ENCODE measurements at regions not wholly inside any gene's neighbourhood (a gene's known extent, or its start where the extent isn't known, plus 50 kb on each side); places are given as distances from the start of the nearest gene placed in this dataset.

- Histone ChIP-seq H3K9me3 (ENCODE audit: insufficient read depth, low read depth, low read length) (no peaks in the 10 kb centered on the region), H3K79me2 (ENCODE audit: insufficient read depth, low read length) (no peaks in the 10 kb centered on the region), H4K20me1 (ENCODE audit: insufficient read depth, low read length) (no peaks in the 10 kb centered on the region), H3K27ac (ENCODE audit: low read depth, low read length) (no peak overlapping the region), H3K9ac (ENCODE audit: low read length) (no peak overlapping the region), H3K4me1 (ENCODE audit: insufficient read depth, low read length) (no peaks in the 10 kb centered on the region), H3K4me3 (ENCODE audit: insufficient read depth, low read depth, low read length) (no peak overlapping the region), H3K4me2 (ENCODE audit: low read length) (no peak overlapping the region), H3K36me3 (ENCODE audit: insufficient read depth, low read length) (no peaks in the 10 kb centered on the region), H3K27me3 (ENCODE audit: insufficient read depth, low read length) (no peaks in the 10 kb centered on the region), H2AFZ (ENCODE audit: low read depth, low read length) (no peak overlapping the region)
- H3K4me1 Mint-ChIP-seq (ENCODE audit: low read depth, unreplicated experiment): no peaks in the 10 kb centered on the region
- no peak overlapping the region for H3K4me3 Mint-ChIP-seq (ENCODE audit: unreplicated experiment)
- DNase-seq (ENCODE audit: low read depth) (no peak), FAIRE-seq (no peak)
- H3K36me3 Mint-ChIP-seq (ENCODE audit: low read depth, unreplicated experiment): no peaks in the 10 kb centered on the region
- peaks cover 8% of the 10 kb centered on the region for H3K9me3 Mint-ChIP-seq (ENCODE audit: unreplicated experiment)
- TF ChIP-seq, protein P1, sequence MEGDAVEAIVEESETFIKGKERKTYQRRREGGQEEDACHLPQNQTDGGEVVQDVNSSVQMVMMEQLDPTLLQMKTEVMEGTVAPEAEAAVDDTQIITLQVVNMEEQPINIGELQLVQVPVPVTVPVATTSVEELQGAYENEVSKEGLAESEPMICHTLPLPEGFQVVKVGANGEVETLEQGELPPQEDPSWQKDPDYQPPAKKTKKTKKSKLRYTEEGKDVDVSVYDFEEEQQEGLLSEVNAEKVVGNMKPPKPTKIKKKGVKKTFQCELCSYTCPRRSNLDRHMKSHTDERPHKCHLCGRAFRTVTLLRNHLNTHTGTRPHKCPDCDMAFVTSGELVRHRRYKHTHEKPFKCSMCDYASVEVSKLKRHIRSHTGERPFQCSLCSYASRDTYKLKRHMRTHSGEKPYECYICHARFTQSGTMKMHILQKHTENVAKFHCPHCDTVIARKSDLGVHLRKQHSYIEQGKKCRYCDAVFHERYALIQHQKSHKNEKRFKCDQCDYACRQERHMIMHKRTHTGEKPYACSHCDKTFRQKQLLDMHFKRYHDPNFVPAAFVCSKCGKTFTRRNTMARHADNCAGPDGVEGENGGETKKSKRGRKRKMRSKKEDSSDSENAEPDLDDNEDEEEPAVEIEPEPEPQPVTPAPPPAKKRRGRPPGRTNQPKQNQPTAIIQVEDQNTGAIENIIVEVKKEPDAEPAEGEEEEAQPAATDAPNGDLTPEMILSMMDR (IDR thresholded peaks at IDR 0.05; ENCODE audit: insufficient read depth, low read depth, low read length): no peak
- TF ChIP-seq EZH2 (IDR thresholded peaks at IDR 0.05; ENCODE audit: insufficient read depth, low read length): no peak
- peaks cover 3% of the 10 kb centered on the region for H3K27me3 Mint-ChIP-seq (ENCODE audit: low read depth, unreplicated experiment)
- no peak overlapping the region for H3K27ac Mint-ChIP-seq (ENCODE audit: unreplicated experiment)
Observed at GRCh38 chr2:191778041-191778440, 68.8 kb downstream of the CAVIN2 start.

- Histone ChIP-seq H3K79me2 (ENCODE audit: insufficient read depth, low read length) (no peaks in the 10 kb centered on the region), H3K9ac (ENCODE audit: low read length) (no peak overlapping the region), H3K9me3 (ENCODE audit: insufficient read depth, low read depth, low read length) (no peaks in the 10 kb centered on the region), H4K20me1 (ENCODE audit: insufficient read depth, low read length) (no peaks in the 10 kb centered on the region), H3K36me3 (ENCODE audit: insufficient read depth, low read length) (no peaks in the 10 kb centered on the region), H3K4me3 (ENCODE audit: insufficient read depth, low read depth, low read length) (no peak overlapping the region), H2AFZ (ENCODE audit: low read depth, low read length) (no peak overlapping the region), H3K4me2 (ENCODE audit: low read length) (no peak overlapping the region), H3K27me3 (ENCODE audit: insufficient read depth, low read length) (no peaks in the 10 kb centered on the region), H3K27ac (ENCODE audit: low read depth, low read length) (no peak overlapping the region), H3K4me1 (ENCODE audit: insufficient read depth, low read length) (no peaks in the 10 kb centered on the region)
- DNase-seq (ENCODE audit: low read depth) (no peak), FAIRE-seq (no peak)
- Mint-ChIP-seq H3K9me3 (ENCODE audit: unreplicated experiment) (no peaks in the 10 kb centered on the region), H3K27ac (ENCODE audit: unreplicated experiment) (no peak overlapping the region), H3K36me3 (ENCODE audit: low read depth, unreplicated experiment) (no peaks in the 10 kb centered on the region), H3K4me3 (ENCODE audit: unreplicated experiment) (no peak overlapping the region), H3K4me1 (ENCODE audit: low read depth, unreplicated experiment) (peaks cover 9% of the 10 kb centered on the region), H3K27me3 (ENCODE audit: low read depth, unreplicated experiment) (no peaks in the 10 kb centered on the region)
- no peak for TF ChIP-seq EZH2 (IDR thresholded peaks at IDR 0.05; ENCODE audit: insufficient read depth, low read length)
- TF ChIP-seq, protein P1 (IDR thresholded peaks at IDR 0.05; ENCODE audit: insufficient read depth, low read depth, low read length): no peak
Observed at GRCh38 chr2:191782351-191782750, 64.5 kb downstream of the CAVIN2 start.

- Histone ChIP-seq H3K27me3 (ENCODE audit: insufficient read depth, low read length) (no peaks in the 10 kb centered on the region), H3K9me3 (ENCODE audit: insufficient read depth, low read depth, low read length) (no peaks in the 10 kb centered on the region), H3K79me2 (ENCODE audit: insufficient read depth, low read length) (no peaks in the 10 kb centered on the region), H3K27ac (ENCODE audit: low read depth, low read length) (no peak overlapping the region), H4K20me1 (ENCODE audit: insufficient read depth, low read length) (no peaks in the 10 kb centered on the region), H3K4me1 (ENCODE audit: insufficient read depth, low read length) (no peaks in the 10 kb centered on the region), H3K4me2 (ENCODE audit: low read length) (no peak overlapping the region), H2AFZ (ENCODE audit: low read depth, low read length) (no peak overlapping the region), H3K9ac (ENCODE audit: low read length) (no peak overlapping the region), H3K36me3 (ENCODE audit: insufficient read depth, low read length) (no peaks in the 10 kb centered on the region), H3K4me3 (ENCODE audit: insufficient read depth, low read depth, low read length) (no peak overlapping the region)
- H3K27ac Mint-ChIP-seq (ENCODE audit: unreplicated experiment): no peak overlapping the region
- no peak for FAIRE-seq
- H3K4me1 Mint-ChIP-seq (ENCODE audit: low read depth, unreplicated experiment): peaks cover 17% of the 10 kb centered on the region
- no peak overlapping the region for H3K4me3 Mint-ChIP-seq (ENCODE audit: unreplicated experiment)
- H3K27me3 Mint-ChIP-seq (ENCODE audit: low read depth, unreplicated experiment): no peaks in the 10 kb centered on the region
- no peaks in the 10 kb centered on the region for H3K36me3 Mint-ChIP-seq (ENCODE audit: low read depth, unreplicated experiment)
- DNase-seq (ENCODE audit: low read depth): no peak
- TF ChIP-seq EZH2 (IDR thresholded peaks at IDR 0.05; ENCODE audit: insufficient read depth, low read length): no peak
- TF ChIP-seq, protein P1 (IDR thresholded peaks at IDR 0.05; ENCODE audit: insufficient read depth, low read depth, low read length): no peak
- no peaks in the 10 kb centered on the region for H3K9me3 Mint-ChIP-seq (ENCODE audit: unreplicated experiment)
Observed at GRCh38 chr2:191783416-191783815, 63.5 kb downstream of the CAVIN2 start.

Measured in astrocyte (in vitro differentiated cells and primary cell).